ENCODE measurements at regions not wholly inside any gene's neighbourhood (a gene's known extent, or its start where the extent isn't known, plus 50 kb on each side); places are given as distances from the start of the nearest gene placed in this dataset.
"Not testable (repeated sequence)": the region's sequence is repeated elsewhere in the genome, so short reads cannot be mapped to it uniquely, and the experiment has no call there.

GRCh38 chr18:35848321-35848720 lies 124.2 kb upstream of the RMP24 start:
- TF ChIP-seq CTCF (IDR thresholded peaks at IDR 0.05; ENCODE audit: borderline replicate concordance, extremely low read depth, low read length, poor library complexity, severe bottlenecking); EZH2 (IDR thresholded peaks at IDR 0.05; ENCODE audit: borderline replicate concordance, low read depth, low read length, severe bottlenecking): not testable (repeated sequence)
